Thyroid gland (tissue), 4 donors: ENCODE measurements at regions not wholly inside any gene's neighbourhood (a gene's known extent, or its start where the extent isn't known, plus 50 kb on each side); places are given as distances from the start of the nearest gene placed in this dataset.
"Not testable (repeated sequence)": the region's sequence is repeated elsewhere in the genome, so short reads cannot be mapped to it uniquely, and the experiment has no call there.

Experiments used
- DNase-seq, 2 donors: peaks; one replicate each; pipeline ENCODE4 v3.0.0-alpha.2; 2019
- H3K27ac ChIP-seq, 3 donors: fragments of 200-600 bp; sonication (generic); 1 replicate in 2 of 3; 2 replicates in 1 of 3; pipeline ENCODE4 v1.5.1; 2016 to 2019; ENCODE audit warnings: mild to moderate bottlenecking in 1 of 3, moderate library complexity in 1 of 3
- H3K27me3 ChIP-seq: fragments of 200-600 bp; sonication (generic); one replicate; pipeline ENCODE4 v1.5.1; 2019
- H3K36me3 ChIP-seq, 2 donors: fragments of 200-600 bp; sonication (generic); one replicate each; pipeline ENCODE4 v1.5.1; 2016 to 2019
- H3K4me1 ChIP-seq, 2 donors: fragments of 200-600 bp; sonication (generic); one replicate each; pipeline ENCODE4 v1.5.1; 2017 to 2019
- H3K4me3 ChIP-seq, 3 donors: fragments of 200-600 bp; sonication (generic); replicated peaks in 1 of 3; 1 replicate in 2 of 3; 2 replicates in 1 of 3; pipeline ENCODE4 v1.5.1; 2016; ENCODE audit warnings: mild to moderate bottlenecking in 1 of 3
- H3K9me3 ChIP-seq: fragments of 200-600 bp; sonication (generic); one replicate; pipeline ENCODE4 v1.5.1; 2017
- CTCF ChIP-seq, 6 experiments: fragments of 200-600 bp in 3 of 6; fragments of 450-650 bp in 3 of 6; sonication (generic) in 3 of 6; IDR thresholded peaks; one replicate each; pipeline ENCODE4 v1.5.1; 2016 to 2019; ENCODE audit warnings: antibody characterized with exemption in 6 of 6, mild to moderate bottlenecking in 2 of 6, inconsistent platforms in 1 of 6, moderate library complexity in 1 of 6
- POLR2A ChIP-seq, 2 donors: fragments of 450-650 bp; IDR thresholded peaks; one replicate each; pipeline ENCODE4 v1.6.1; 2017; ENCODE audit warnings: antibody characterized with exemption in 2 of 2, mild to moderate bottlenecking in 2 of 2, moderate library complexity in 1 of 2
- WGBS, 2 donors: methylation state at CpG; one replicate each; pipeline ENCODE4 v1.1.5; 2017; 5-methylcytosine and 5-hydroxymethylcytosine counted together
- intact Hi-C: fragments of 100-400 bp; cut with DNase I; formaldehyde crosslinking; loops from one replicate; pipeline ENCODE4 v1.15.1; 2023

- WGBS, 2 donors, result 87 to 95% methylated on average over 1 of the region's 1 CpG
- no peaks in the 10 kb centered on the region for H3K9me3 ChIP-seq
- no peaks in the 10 kb centered on the region for H3K36me3 ChIP-seq
- intact Hi-C loops, result no loop called here
- peaks cover 11 to 31% of the 10 kb centered on the region in 2 donors for H3K4me1 ChIP-seq
- H3K27ac ChIP-seq, result no peak overlapping the region
- no peak for TF ChIP-seq POLR2A (IDR thresholded peaks at IDR 0.05)
- no peak for TF ChIP-seq CTCF (IDR thresholded peaks at IDR 0.05)
- no peak for DNase-seq
- H3K4me3 ChIP-seq, result no peak overlapping the region
- no peaks in the 10 kb centered on the region for H3K27me3 ChIP-seq
These were observed 184.2 kb upstream of the COL3A1 start for GRCh38 chr2:188789951-188790350.

DNA sequence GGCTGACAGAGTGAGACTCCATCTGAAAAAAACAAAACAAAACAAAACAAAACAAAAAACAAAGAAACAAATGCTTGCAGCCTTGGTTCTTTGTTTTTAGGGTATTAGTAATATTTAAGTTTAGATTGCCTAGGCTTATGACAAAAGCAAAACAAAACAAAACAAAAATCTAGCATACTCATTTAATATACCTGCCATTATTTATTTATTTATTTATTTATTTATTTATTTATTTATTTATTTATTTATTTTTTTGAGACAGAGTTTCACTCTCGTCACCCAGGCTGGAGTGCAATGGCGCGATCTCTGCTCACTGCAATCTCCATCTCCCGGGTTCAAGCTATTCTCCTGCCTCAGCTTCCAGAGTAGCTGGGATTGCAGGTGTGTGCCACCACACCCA is 179.7 kb upstream of the COL3A1 start:
- H3K36me3 ChIP-seq, DNase-seq, H3K4me1 ChIP-seq, H3K27me3 ChIP-seq, H3K4me3 ChIP-seq, H3K27ac ChIP-seq, intact Hi-C loops, H3K9me3 ChIP-seq: not testable (repeated sequence)
- WGBS, 2 donors, result 97 to 98% methylated on average over 4 of the region's 4 CpGs

- no peak for DNase-seq
- Histone ChIP-seq H3K27me3 (no peaks in the 10 kb centered on the region), H3K36me3 (no peaks in the 10 kb centered on the region), H3K4me1 (no peaks in the 10 kb centered on the region), H3K9me3 (no peaks in the 10 kb centered on the region), H3K27ac (no peak overlapping the region), H3K4me3 (no peak overlapping the region)
- no peak for TF ChIP-seq POLR2A (IDR thresholded peaks at IDR 0.05)
- no peak for TF ChIP-seq CTCF (IDR thresholded peaks at IDR 0.05)
- intact Hi-C loops, result no loop called here
These were observed 178.4 kb upstream of the COL3A1 start for GRCh38 chr2:188795762-188796161.

DNA sequence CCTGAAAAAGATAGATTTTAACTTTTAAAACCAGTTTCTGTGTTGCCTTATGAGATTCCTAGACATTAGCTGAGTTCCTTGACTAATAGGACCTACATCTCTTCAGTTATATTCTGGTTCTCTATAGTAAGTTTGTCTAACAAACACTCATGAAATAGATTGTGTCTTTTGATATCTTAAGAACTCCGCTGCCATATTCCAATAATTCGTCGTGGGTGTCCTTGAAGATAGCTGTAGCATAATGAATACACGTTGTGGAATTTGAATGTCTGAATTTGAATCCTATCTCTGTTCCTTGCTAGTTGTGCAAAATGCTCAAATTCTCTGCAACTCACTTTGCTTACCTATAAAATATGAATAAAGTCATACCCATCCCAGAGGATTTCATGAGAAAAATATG is 176.8 kb upstream of the COL3A1 start:
- WGBS, 2 donors, result 77 to 82% methylated on average over 4 of the region's 4 CpGs
- intact Hi-C loops, result no loop called here
- H3K27ac ChIP-seq, result no peak overlapping the region
- H3K4me1 ChIP-seq, result no peaks in the 10 kb centered on the region
- H3K36me3 ChIP-seq, result no peaks in the 10 kb centered on the region
- H3K4me3 ChIP-seq, result no peak overlapping the region
- no peak for TF ChIP-seq CTCF (IDR thresholded peaks at IDR 0.05)
- no peak for TF ChIP-seq POLR2A (IDR thresholded peaks at IDR 0.05)
- no peak for DNase-seq
- H3K9me3 ChIP-seq, result no peaks in the 10 kb centered on the region
- H3K27me3 ChIP-seq, result no peaks in the 10 kb centered on the region

- DNase-seq, result no peak
- no peak overlapping the region for H3K4me3 ChIP-seq
- TF ChIP-seq POLR2A (IDR thresholded peaks at IDR 0.05) (no peak), CTCF (IDR thresholded peaks at IDR 0.05) (no peak)
- no peaks in the 10 kb centered on the region for H3K36me3 ChIP-seq
- intact Hi-C loops, result no loop called here
- no peaks in the 10 kb centered on the region for H3K27me3 ChIP-seq
- WGBS, 2 donors, result 55 to 69% methylated on average over 4 of the region's 4 CpGs
- H3K4me1 ChIP-seq, result no peaks in the 10 kb centered on the region
- H3K9me3 ChIP-seq, result no peaks in the 10 kb centered on the region
- H3K27ac ChIP-seq, result no peak overlapping the region
These were observed 176.0 kb upstream of the COL3A1 start for GRCh38 chr2:188798159-188798558.

DNA sequence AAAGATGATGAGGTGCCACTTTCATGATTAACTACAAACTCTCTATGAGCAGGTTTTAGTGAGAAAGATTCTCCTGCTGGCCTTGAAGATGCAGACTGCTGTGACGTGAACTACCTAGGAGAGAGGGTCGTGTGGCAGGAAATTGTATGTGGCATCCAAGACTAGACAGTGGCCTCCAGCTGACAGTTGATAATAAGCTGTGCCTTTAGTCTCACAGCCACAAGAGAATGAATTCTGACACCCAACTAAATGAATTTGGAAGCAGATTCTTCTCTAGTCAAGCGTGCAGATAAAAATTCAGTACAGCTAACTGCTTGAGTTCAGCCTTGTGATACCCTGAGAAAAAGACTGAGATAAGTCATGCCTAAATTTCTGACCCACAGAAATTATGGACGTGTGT is 169.0 kb upstream of the COL3A1 start:
- intact Hi-C loops, result no loop called here
- Histone ChIP-seq H3K4me1 (no peaks in the 10 kb centered on the region), H3K4me3 (no peak overlapping the region), H3K27ac (no peak overlapping the region), H3K27me3 (no peaks in the 10 kb centered on the region), H3K36me3 (no peaks in the 10 kb centered on the region), H3K9me3 (no peaks in the 10 kb centered on the region)
- 77 to 83% methylated on average over 4 of the region's 4 CpGs for WGBS, 2 donors
- no peak for TF ChIP-seq POLR2A (IDR thresholded peaks at IDR 0.05)
- TF ChIP-seq CTCF (IDR thresholded peaks at IDR 0.05), result no peak
- no peak for DNase-seq
